Nephron (organoid): ENCODE measurements at regions not wholly inside any gene's neighbourhood (a gene's known extent, or its start where the extent isn't known, plus 50 kb on each side); places are given as distances from the start of the nearest gene placed in this dataset.

Experiments
- H3K27ac Mint-ChIP-seq, 3 experiments: 2 replicates each; pipeline ENCODE4 v1.8.0; 2020; ENCODE audit warnings: mixed read lengths in 3 of 3, mild to moderate bottlenecking in 2 of 3, moderate library complexity in 1 of 3
- H3K27me3 Mint-ChIP-seq: 2 replicates; pipeline ENCODE4 v1.8.0; 2021; ENCODE audit warnings: low read depth, mild to moderate bottlenecking, moderate library complexity, mixed read lengths
- H3K36me3 Mint-ChIP-seq: 2 replicates; pipeline ENCODE4 v1.8.0; 2020; ENCODE audit warnings: low read depth, mixed read lengths
- H3K4me1 Mint-ChIP-seq: 2 replicates; pipeline ENCODE4 v1.8.0; 2020; ENCODE audit warnings: mixed read lengths
- H3K4me3 Mint-ChIP-seq, 3 experiments: 2 replicates each; pipeline ENCODE4 v1.8.0; 2020; ENCODE audit warnings: mild to moderate bottlenecking in 3 of 3, mixed read lengths in 3 of 3, moderate library complexity in 2 of 3
- H3K9me3 Mint-ChIP-seq: 2 replicates; pipeline ENCODE4 v1.8.0; 2020; ENCODE audit warnings: mixed read lengths
- TF ChIP-seq, protein P1 (sequence below), 3 experiments: fragments of 200-600 bp; sonication (generic); IDR thresholded peaks; one replicate each; pipeline ENCODE4 v1.5.0; 2021; ENCODE audit warnings: antibody characterized with exemption in 3 of 3; ENCODE audit not compliant: unreplicated experiment in 3 of 3

DNA sequence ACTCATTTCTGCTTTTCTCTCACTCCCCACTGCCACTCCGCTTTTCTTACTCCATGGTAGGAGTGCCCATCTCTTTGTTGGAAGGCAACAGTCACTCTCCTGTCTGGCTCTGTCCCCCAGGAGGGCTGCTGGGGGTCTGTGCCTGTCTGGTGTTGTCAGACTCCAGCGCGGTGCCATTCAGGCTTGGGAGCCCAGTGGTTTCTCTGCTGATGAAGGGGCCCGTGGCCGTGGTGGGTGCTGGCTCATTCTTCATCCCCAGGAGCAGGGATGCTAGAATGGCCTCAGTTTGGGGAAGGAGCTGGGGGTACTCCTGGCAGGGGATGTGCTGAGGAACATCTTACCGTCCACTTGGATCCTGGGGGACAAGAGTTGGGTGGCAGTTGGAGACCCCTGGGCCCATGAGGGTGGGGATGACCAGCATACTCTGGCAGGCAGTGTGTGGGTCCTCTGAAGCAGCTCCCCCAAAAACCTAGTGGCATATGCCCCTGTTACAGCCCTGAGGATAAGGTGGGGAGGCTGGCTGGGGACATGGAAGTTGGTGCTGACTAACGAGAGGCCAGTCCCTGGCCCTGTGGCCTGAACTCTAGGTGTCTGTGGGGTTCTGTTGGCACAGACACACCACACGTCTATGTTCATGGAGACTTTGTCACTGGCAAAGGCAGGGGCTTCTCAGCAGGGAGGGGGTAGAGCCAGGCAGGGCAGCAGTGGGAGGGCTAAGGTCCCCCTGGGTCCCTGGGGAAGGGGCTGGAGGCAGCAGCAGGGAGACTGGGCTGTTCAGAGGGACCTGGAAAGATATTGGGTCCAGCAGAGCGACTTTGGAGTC lies 102.8 kb upstream of the RET start:
- Mint-ChIP-seq H3K4me3 (no peak overlapping the region), H3K4me1 (no peaks in the 10 kb centered on the region), H3K9me3 (no peaks in the 10 kb centered on the region), H3K36me3 (no peaks in the 10 kb centered on the region), H3K27ac (no peak overlapping the region), H3K27me3 (peaks cover 8% of the 10 kb centered on the region)
- TF ChIP-seq, protein P1, sequence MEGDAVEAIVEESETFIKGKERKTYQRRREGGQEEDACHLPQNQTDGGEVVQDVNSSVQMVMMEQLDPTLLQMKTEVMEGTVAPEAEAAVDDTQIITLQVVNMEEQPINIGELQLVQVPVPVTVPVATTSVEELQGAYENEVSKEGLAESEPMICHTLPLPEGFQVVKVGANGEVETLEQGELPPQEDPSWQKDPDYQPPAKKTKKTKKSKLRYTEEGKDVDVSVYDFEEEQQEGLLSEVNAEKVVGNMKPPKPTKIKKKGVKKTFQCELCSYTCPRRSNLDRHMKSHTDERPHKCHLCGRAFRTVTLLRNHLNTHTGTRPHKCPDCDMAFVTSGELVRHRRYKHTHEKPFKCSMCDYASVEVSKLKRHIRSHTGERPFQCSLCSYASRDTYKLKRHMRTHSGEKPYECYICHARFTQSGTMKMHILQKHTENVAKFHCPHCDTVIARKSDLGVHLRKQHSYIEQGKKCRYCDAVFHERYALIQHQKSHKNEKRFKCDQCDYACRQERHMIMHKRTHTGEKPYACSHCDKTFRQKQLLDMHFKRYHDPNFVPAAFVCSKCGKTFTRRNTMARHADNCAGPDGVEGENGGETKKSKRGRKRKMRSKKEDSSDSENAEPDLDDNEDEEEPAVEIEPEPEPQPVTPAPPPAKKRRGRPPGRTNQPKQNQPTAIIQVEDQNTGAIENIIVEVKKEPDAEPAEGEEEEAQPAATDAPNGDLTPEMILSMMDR (IDR thresholded peaks at IDR 0.05; ENCODE audit: unreplicated experiment in 3 of 3) = no peak

GRCh38 chr10:42974693-42975002 lies 102.2 kb upstream of the RET start:
- TF ChIP-seq, protein P1 (IDR thresholded peaks at IDR 0.05; ENCODE audit: unreplicated experiment in 3 of 3) = no peak
- Mint-ChIP-seq H3K9me3 (no peaks in the 10 kb centered on the region), H3K4me3 (no peak overlapping the region), H3K36me3 (no peaks in the 10 kb centered on the region), H3K4me1 (no peaks in the 10 kb centered on the region), H3K27ac (no peak overlapping the region), H3K27me3 (peaks cover 8% of the 10 kb centered on the region)

DNA sequence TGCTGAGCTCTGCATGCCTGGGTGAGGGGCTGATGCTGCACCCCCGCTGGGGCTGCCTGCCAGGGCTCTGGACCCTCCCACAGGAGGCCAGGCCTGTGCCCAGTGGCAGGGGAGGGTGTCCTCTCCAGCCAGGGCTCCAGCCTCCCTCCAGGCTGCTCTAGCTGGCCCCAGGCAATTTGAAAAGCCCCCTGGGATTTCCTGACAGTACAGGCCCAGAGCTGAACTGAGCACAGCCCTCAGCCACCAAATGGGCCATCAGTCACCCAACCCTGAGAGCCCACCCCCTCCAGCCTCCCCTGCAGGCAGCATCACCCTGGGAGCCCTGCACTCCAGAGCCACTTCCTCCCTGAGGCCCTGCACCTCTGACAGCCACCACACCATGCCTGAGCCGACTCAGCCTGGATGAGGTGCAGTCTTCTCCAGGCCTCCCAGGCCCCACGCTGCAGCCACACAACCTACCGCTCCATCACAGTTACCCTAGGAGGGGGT lies 101.8 kb upstream of the RET start:
- no peaks in the 10 kb centered on the region for H3K9me3 Mint-ChIP-seq
- H3K27ac Mint-ChIP-seq = no peak overlapping the region
- no peaks in the 10 kb centered on the region for H3K36me3 Mint-ChIP-seq
- H3K4me1 Mint-ChIP-seq = no peaks in the 10 kb centered on the region
- H3K4me3 Mint-ChIP-seq = no peak overlapping the region
- H3K27me3 Mint-ChIP-seq = peaks cover 8% of the 10 kb centered on the region
- TF ChIP-seq, protein P1 (IDR thresholded peaks at IDR 0.05; ENCODE audit: unreplicated experiment in 3 of 3) = no peak

DNA sequence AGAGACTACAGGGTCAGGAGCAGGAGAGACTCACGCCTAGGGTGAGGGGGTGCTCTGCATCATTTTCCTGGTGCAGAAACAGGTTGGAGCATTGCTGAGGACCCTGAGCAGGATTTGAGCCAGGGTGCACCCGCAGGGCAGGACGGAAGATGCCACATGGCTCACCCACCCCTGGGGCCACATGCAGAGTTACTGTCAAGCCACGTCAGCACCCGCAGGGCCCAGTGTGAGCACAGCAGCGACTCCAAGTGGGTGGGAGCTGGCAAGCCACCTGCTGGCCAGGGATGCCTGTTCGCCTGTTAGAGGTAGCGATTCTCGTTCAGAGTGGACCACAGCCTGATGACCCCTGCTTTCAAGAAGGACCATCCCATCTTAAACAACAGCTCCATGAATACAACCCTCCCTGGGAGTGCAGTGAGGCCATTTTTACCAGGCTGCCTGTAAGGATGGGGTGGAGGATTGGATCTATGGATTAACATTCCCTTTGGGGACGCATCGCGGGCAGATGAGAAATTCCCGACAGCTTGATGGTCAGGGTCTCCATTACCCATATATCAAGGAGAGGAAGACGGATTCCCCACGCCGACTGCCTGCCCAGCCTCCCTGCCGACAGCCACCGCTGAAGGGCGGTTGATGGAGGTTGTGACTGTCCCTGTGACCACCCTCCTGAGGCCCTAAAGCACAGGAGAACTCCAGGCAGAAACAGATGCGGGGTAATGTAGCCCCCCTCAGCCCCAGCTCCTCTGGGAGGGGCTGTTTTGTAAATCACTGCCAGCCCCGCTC lies 101.1 kb upstream of the RET start:
- peaks cover 8% of the 10 kb centered on the region for H3K27me3 Mint-ChIP-seq
- no peaks in the 10 kb centered on the region for H3K9me3 Mint-ChIP-seq
- TF ChIP-seq, protein P1 (IDR thresholded peaks at IDR 0.05; ENCODE audit: unreplicated experiment in 3 of 3) = no peak
- H3K4me1 Mint-ChIP-seq = no peaks in the 10 kb centered on the region
- H3K27ac Mint-ChIP-seq = no peak overlapping the region
- H3K4me3 Mint-ChIP-seq = no peak overlapping the region
- no peaks in the 10 kb centered on the region for H3K36me3 Mint-ChIP-seq

- no peaks in the 10 kb centered on the region for H3K36me3 Mint-ChIP-seq
- H3K4me1 Mint-ChIP-seq = no peaks in the 10 kb centered on the region
- H3K27me3 Mint-ChIP-seq = peaks cover 8% of the 10 kb centered on the region
- TF ChIP-seq, protein P1 (IDR thresholded peaks at IDR 0.05; ENCODE audit: unreplicated experiment in 3 of 3) = no peak
- no peak overlapping the region for H3K4me3 Mint-ChIP-seq
- H3K9me3 Mint-ChIP-seq = no peaks in the 10 kb centered on the region
- H3K27ac Mint-ChIP-seq = no peak overlapping the region
These were observed 100.4 kb upstream of the RET start for GRCh38 chr10:42976351-42977031.
